ENCODE measurements at regions not wholly inside any gene's neighbourhood (a gene's known extent, or its start where the extent isn't known, plus 50 kb on each side); places are given as distances from the start of the nearest gene placed in this dataset.
"Not testable (repeated sequence)": the region's sequence is repeated elsewhere in the genome, so short reads cannot be mapped to it uniquely, and the experiment has no call there.

DNA sequence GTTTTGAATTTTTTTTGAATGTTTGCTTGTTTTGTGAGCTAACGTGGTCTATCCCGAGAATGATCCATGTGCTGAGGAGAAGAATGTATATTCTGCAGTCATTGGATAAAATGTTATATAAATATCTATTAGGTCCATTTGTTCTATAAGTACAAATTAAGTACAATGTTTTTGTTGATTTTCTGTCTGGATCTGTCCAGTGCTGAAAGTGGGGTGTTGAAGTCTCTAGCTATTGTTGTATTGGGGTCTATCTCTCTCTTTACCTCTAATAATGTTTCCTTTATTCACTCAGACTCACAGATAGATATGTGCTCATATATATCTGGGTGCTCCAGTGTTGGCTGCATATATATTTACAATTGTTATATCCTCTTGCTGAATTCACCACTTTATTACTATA is 144.8 kb upstream of the SETMAR start:
- DNase-seq (ENCODE audit: extremely low spot score), result no peak
- POLR2A ChIA-PET, result no interaction called here
- CTCF ChIA-PET, result no interaction called here
- TF ChIP-seq CTCF (IDR thresholded peaks at IDR 0.05; ENCODE audit: control extremely low read depth, extremely low read depth, low read depth, missing control alignments), result no peak

GRCh38 chr3:4162096-4162495 is 141.1 kb upstream of the SETMAR start:
- DNase-seq (ENCODE audit: extremely low spot score), result no peak
- no peak for TF ChIP-seq CTCF (IDR thresholded peaks at IDR 0.05; ENCODE audit: control extremely low read depth, extremely low read depth, low read depth, missing control alignments)
- CTCF ChIA-PET, result interaction anchor here (1.2 kb wide), 1 partner anchor 15 kb away, joined by 3 read pairs; no protein-coding TSS in a partner anchor
- POLR2A ChIA-PET, result no interaction called here

GRCh38 chr3:4163011-4163410 is 140.2 kb upstream of the SETMAR start:
- POLR2A ChIA-PET, result no interaction called here
- CTCF ChIA-PET, result no interaction called here
- DNase-seq (ENCODE audit: extremely low spot score), result no peak
- TF ChIP-seq CTCF (IDR thresholded peaks at IDR 0.05; ENCODE audit: control extremely low read depth, extremely low read depth, low read depth, missing control alignments), result no peak

DNA sequence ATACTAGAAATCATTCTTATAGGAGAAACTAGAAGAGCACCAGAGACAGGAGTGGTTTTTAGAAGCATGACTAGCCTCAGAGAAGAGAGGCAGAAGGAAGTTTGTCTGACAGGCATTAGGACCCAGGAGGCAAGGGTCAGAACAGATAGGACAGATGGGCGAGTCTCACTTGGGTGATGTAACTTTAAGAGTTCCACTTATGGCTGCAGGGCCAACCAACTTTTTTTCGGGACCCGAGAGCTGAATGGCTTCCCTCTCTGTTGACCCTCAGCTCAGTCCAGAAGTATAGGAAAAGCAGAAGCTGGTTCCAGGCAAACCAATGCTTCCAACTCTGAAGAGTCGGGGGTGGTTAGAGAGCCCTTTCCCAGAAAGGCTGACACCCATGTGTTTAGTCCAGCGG is 136.6 kb upstream of the SETMAR start:
- DNase-seq (ENCODE audit: extremely low spot score), result no peak
- ChIA-PET POLR2A (no interaction called here), CTCF (no interaction called here)
- TF ChIP-seq CTCF (IDR thresholded peaks at IDR 0.05; ENCODE audit: control extremely low read depth, extremely low read depth, low read depth, missing control alignments), result no peak

- DNase-seq (ENCODE audit: extremely low spot score); POLR2A ChIA-PET; CTCF ChIA-PET: not testable (repeated sequence)
Measured at GRCh38 chr3:4167230-4167629, 135.9 kb upstream of the SETMAR start.

DNA sequence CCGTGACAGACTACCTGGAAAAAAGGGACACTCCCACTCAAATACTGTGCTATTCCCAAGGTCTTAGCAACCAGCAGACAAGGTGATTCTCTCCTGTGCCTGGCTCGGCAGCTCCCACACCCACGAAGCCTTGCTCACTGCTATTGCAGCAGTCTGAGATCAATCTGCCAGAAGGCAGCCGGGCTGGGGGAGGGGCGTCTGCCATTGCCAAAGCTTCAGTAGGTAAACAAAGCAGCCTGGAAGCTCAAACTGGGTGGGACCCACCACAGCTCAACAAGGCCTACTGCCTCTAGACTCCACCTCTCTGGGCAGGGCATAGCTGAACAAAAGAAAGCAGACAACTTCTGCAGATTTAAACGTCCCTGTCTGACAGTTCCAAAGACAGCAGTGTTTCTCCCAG is 128.4 kb upstream of the SETMAR start:
- CTCF ChIA-PET, result no interaction called here
- POLR2A ChIA-PET, result no interaction called here
- DNase-seq (ENCODE audit: extremely low spot score), result no peak

DNA sequence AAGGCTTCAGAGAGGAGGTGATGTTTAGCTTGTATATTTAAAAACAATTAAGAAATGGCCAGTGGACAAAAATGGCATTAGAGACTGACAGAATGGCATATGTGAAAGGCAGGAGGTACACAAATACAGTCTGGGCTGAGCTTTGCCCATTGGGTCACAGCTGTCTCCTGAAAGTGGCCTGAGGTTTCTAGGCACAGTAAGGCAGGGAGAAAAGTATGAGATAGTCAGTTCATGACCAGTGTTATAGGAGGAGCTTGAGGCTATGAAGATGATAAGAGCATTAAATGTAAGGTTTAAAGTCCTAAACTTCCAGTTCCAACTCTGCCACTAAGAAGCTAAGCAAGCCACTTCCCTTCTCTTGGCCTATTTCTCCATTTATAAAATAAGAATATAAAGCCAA is 111.2 kb upstream of the SETMAR start:
- ChIA-PET POLR2A (no interaction called here), CTCF (interaction anchor here (1.9 kb wide), 1 partner anchor 10 kb away, joined by 6 read pairs; no protein-coding TSS in a partner anchor)
- no peak for TF ChIP-seq CTCF (IDR thresholded peaks at IDR 0.05; ENCODE audit: control extremely low read depth, extremely low read depth, low read depth, missing control alignments)
- DNase-seq (ENCODE audit: extremely low spot score), result no peak

More for the DNA sequence above, 128.4 kb upstream of the SETMAR start:
- TF ChIP-seq CTCF (IDR thresholded peaks at IDR 0.05; ENCODE audit: control extremely low read depth, extremely low read depth, low read depth, missing control alignments), result no peak
